ENCODE measurements at regions not wholly inside any gene's neighbourhood (a gene's known extent, or its start where the extent isn't known, plus 50 kb on each side); places are given as distances from the start of the nearest gene placed in this dataset.
A peak's percentile ranks its signal among the peaks of the same experiment; 100 is the strongest.

DNA sequence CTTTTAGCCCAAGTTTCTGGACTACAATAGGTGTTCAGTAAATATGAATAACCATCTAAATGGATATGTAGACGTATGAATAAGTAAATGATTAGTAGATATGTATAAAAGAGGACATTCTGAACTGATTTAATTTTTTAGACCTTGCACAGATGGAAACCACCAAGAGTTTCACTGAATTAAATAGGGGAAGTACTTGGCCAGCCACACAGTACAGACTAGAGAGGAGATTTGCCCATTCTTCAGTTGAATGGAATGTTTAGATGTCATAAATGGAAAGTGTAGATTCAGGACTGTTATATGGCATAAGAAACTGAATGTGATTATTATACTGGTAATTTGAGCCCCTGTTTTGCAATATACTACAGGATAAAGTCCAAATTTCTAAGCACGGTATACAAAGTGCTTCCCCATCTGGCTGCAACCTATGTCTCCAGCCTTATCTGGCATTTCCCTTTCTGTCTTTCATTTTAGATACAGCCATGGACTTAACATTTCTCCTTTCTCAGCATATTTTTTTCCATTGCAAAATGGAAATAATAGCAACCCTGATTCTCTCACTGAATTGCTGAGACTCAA, 137.8 kb upstream of the HS3ST1 start:
- no peak overlapping the region for H3K4me3 ChIP-seq (ENCODE audit: low read depth in 1 of 2, low read length in 2 of 2)
- no peaks in the 10 kb centered on the region for H3K36me3 ChIP-seq (ENCODE audit: control insufficient read depth in 1 of 2, insufficient read depth in 2 of 2, low read length in 2 of 2)
- no peak overlapping the region for H3K27ac ChIP-seq (ENCODE audit: low read length)
- H3K4me1 ChIP-seq (ENCODE audit: control insufficient read depth in 1 of 2, insufficient read depth in 2 of 2, low read length in 2 of 2) = no peaks in the 10 kb centered on the region
- H3K9me3 ChIP-seq (ENCODE audit: control insufficient read depth in 1 of 2, low read length in 2 of 2) = no peaks in the 10 kb centered on the region
- H3K27me3 ChIP-seq (ENCODE audit: low read depth, low read length) = no peaks in the 10 kb centered on the region

DNA sequence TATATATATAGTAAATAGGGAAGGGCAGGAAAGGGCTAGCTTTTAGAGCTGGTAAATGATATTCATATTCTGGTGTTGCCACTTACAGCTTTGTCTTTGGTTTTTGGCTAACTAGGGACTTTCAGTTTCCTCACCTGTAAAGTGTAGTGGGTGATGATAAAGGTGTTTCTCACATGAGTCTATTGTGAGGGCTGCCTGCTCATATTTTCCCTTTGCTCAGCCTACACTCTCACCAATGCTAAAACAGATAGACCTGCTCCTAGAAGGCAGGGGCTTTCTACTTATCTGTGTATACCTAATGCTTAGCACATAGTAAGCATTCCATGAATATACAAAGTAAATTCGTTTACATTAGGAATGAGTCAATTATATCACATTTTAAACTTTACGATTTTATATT, 137.2 kb upstream of the HS3ST1 start:
- Histone ChIP-seq H3K36me3 (ENCODE audit: control insufficient read depth in 1 of 2, insufficient read depth in 2 of 2, low read length in 2 of 2) (no peaks in the 10 kb centered on the region), H3K4me1 (ENCODE audit: control insufficient read depth in 1 of 2, insufficient read depth in 2 of 2, low read length in 2 of 2) (no peaks in the 10 kb centered on the region), H3K4me3 (ENCODE audit: low read depth in 1 of 2, low read length in 2 of 2) (no peak overlapping the region), H3K27ac (ENCODE audit: low read length) (no peak overlapping the region), H3K27me3 (ENCODE audit: low read depth, low read length) (no peaks in the 10 kb centered on the region), H3K9me3 (ENCODE audit: control insufficient read depth in 1 of 2, low read length in 2 of 2) (no peaks in the 10 kb centered on the region)

DNA sequence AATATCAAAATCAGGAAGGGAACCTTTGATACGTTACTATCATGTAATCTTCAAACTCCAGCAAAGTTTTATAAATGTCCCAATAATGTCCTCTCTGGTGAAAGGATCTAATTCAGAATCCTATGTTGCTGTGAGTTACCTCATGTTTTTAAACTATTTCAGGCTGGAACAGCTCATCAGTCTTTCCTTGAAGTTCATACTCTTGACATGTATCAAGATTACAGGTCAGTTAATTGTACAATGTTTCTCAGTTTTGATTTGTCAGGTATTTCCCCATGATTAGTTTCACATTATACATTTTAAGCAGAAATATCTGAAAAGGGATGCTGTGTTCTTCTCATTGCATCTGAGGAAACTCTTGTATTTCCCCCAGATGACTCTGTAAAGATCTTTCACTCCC, 136.5 kb upstream of the HS3ST1 start:
- H3K36me3 ChIP-seq (ENCODE audit: control insufficient read depth in 1 of 2, insufficient read depth in 2 of 2, low read length in 2 of 2) = no peaks in the 10 kb centered on the region
- H3K9me3 ChIP-seq (ENCODE audit: control insufficient read depth in 1 of 2, low read length in 2 of 2) = no peaks in the 10 kb centered on the region

DNA sequence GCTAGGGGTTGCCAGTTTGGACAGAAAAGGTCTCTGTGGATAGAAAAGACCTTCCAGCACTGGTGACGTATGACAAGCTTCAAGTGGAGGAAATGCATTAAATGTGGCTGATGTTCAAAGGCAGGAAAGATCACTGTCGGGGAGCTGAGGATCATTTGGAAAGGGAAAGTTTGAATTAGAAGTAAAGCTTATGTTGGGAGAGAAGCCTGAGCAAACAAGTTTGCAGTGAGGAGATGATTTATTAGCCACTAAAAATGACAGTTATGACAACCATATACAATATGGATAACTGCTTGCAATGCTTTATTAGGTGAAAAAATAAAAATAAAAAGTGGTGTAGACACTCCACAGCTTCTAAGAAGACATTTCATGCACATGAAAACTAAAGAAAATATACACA, 135.3 kb upstream of the HS3ST1 start:
- no peak overlapping the region for H3K4me3 ChIP-seq (ENCODE audit: low read depth in 1 of 2, low read length in 2 of 2)
- H3K4me1 ChIP-seq (ENCODE audit: control insufficient read depth in 1 of 2, insufficient read depth in 2 of 2, low read length in 2 of 2) = no peaks in the 10 kb centered on the region
- H3K27me3 ChIP-seq (ENCODE audit: low read depth, low read length) = no peaks in the 10 kb centered on the region
- H3K27ac ChIP-seq (ENCODE audit: low read length) = no peak overlapping the region
- no peaks in the 10 kb centered on the region for H3K36me3 ChIP-seq (ENCODE audit: control insufficient read depth in 1 of 2, insufficient read depth in 2 of 2, low read length in 2 of 2)
- no peaks in the 10 kb centered on the region for H3K9me3 ChIP-seq (ENCODE audit: control insufficient read depth in 1 of 2, low read length in 2 of 2)

More for the DNA sequence above, 136.5 kb upstream of the HS3ST1 start:
- Histone ChIP-seq H3K27ac (ENCODE audit: low read length) (no peak overlapping the region), H3K4me1 (ENCODE audit: control insufficient read depth in 1 of 2, insufficient read depth in 2 of 2, low read length in 2 of 2) (no peaks in the 10 kb centered on the region), H3K4me3 (ENCODE audit: low read depth in 1 of 2, low read length in 2 of 2) (no peak overlapping the region), H3K27me3 (ENCODE audit: low read depth, low read length) (no peaks in the 10 kb centered on the region)

DNA sequence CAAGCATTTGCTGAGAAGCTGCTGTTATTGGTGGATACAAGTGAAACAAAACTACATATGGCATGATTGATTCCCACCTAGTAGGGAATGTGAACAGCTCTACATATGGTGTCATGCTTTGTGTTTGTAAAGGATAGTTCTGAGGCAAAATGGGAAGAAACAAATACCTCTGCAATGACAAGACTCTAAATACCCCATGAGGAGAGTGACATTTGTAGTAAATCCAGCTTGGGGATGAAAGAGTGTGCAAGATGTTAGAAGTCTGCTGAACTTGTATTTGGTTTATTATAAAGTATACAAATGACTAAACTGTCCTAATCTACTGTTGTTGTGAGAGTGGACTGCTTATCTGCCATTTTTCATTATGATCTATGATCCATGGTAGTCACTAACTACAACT, 120.8 kb upstream of the HS3ST1 start:
- Histone ChIP-seq H3K4me3 (ENCODE audit: low read depth in 1 of 2, low read length in 2 of 2) (no peak overlapping the region), H3K36me3 (ENCODE audit: control insufficient read depth in 1 of 2, insufficient read depth in 2 of 2, low read length in 2 of 2) (no peaks in the 10 kb centered on the region), H3K27me3 (ENCODE audit: low read depth, low read length) (no peaks in the 10 kb centered on the region), H3K4me1 (ENCODE audit: control insufficient read depth in 1 of 2, insufficient read depth in 2 of 2, low read length in 2 of 2) (no peaks in the 10 kb centered on the region), H3K9me3 (ENCODE audit: control insufficient read depth in 1 of 2, low read length in 2 of 2) (no peaks in the 10 kb centered on the region), H3K27ac (ENCODE audit: low read length) (no peak overlapping the region)

DNA sequence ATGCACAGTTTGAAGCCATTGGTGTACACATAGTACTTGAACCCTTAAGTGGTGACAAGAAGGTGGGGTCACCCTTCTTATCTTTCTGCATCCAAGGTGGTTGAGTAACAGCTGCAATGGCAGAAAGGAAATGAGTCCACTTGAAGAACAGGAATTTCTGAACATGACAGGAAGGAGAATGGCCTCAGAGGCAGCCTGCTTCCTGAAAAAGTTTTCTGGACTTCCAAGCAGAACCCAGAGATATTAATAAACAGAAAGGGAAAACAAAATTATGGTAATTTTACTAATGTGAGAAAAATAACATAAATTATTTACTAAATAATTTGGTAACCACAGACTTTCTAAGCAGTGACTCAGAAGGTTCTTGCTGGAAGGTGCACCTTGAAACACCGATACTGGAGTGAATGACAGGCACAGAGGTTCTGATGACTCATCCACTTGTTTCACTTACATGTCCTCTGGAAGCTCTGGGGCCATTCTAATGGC, 119.9 kb upstream of the HS3ST1 start:
- H3K9me3 ChIP-seq (ENCODE audit: control insufficient read depth in 1 of 2, low read length in 2 of 2) = no peaks in the 10 kb centered on the region
- no peak overlapping the region for H3K27ac ChIP-seq (ENCODE audit: low read length)
- no peaks in the 10 kb centered on the region for H3K27me3 ChIP-seq (ENCODE audit: low read depth, low read length)
- no peak overlapping the region for H3K4me3 ChIP-seq (ENCODE audit: low read depth in 1 of 2, low read length in 2 of 2)
- H3K36me3 ChIP-seq (ENCODE audit: control insufficient read depth in 1 of 2, insufficient read depth in 2 of 2, low read length in 2 of 2) = no peaks in the 10 kb centered on the region
- no peaks in the 10 kb centered on the region for H3K4me1 ChIP-seq (ENCODE audit: control insufficient read depth in 1 of 2, insufficient read depth in 2 of 2, low read length in 2 of 2)

DNA sequence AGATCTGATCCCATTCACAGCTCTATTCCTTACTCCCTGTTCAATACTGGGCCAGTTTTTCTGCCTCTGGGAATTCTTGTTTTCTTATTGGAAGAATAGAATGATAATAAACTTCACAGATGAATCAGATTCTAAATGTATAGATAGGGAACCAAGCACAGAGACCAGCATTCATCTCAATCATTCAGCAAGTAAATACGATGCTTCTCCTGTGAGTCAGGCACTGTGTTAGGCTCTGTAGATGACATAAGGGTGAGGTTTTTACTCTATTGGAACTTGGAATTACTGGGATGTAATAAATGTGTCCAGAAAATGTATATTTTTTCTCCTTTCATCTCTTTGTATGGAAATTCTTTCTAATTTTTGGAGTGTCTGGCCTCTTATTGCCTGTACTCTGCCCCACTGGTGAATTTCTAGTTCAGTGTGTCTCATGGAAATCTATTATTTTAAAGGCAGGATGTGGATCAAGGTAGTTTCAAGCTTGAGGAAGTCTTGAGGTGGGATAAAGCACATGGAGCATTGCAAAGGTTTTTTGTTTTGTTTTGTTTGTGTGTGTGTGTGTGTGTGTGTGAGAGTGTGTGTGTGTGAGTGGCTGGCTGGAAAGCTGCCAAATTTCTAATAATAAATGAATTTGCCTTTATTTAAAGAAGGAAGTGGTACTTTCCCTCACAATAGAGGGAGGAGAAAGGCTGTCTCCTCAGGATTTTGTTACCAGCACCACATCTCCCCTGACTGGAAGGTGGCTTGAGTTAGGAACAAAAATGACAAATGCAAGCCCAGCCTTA, 117.9 kb upstream of the HS3ST1 start:
- Histone ChIP-seq H3K27ac (ENCODE audit: low read length) (no peak overlapping the region), H3K4me3 (ENCODE audit: low read depth in 1 of 2, low read length in 2 of 2) (no peak overlapping the region), H3K27me3 (ENCODE audit: low read depth, low read length) (no peaks in the 10 kb centered on the region), H3K9me3 (ENCODE audit: control insufficient read depth in 1 of 2, low read length in 2 of 2) (no peaks in the 10 kb centered on the region), H3K36me3 (ENCODE audit: control insufficient read depth in 1 of 2, insufficient read depth in 2 of 2, low read length in 2 of 2) (no peaks in the 10 kb centered on the region), H3K4me1 (ENCODE audit: control insufficient read depth in 1 of 2, insufficient read depth in 2 of 2, low read length in 2 of 2) (peaks cover 0 to 5% of the 10 kb centered on the region in 2 donors)

DNA sequence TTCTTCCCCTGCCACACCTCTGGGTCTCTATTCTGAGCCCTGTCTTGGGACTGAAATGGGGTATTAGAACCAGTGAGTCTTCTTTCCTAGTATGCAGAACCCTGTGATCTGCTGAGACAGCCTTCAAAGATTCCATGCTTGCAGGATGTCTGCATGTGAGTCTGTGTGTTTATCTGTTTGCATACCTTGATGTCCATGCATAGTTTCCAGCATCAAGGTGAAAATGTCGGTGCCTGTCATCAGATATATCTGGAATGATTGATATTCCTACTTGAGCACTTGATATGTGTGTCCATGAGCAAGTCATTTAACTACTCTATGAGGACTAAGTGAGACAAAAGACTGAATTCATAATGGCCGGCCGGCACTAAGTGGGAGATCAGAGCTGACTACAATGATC, 117.0 kb upstream of the HS3ST1 start:
- Histone ChIP-seq H3K9me3 (ENCODE audit: control insufficient read depth in 1 of 2, low read length in 2 of 2) (no peaks in the 10 kb centered on the region), H3K27me3 (ENCODE audit: low read depth, low read length) (no peaks in the 10 kb centered on the region), H3K27ac (ENCODE audit: low read length) (no peak overlapping the region), H3K4me1 (ENCODE audit: control insufficient read depth in 1 of 2, insufficient read depth in 2 of 2, low read length in 2 of 2) (peaks cover 0 to 5% of the 10 kb centered on the region in 2 donors), H3K36me3 (ENCODE audit: control insufficient read depth in 1 of 2, insufficient read depth in 2 of 2, low read length in 2 of 2) (no peaks in the 10 kb centered on the region), H3K4me3 (ENCODE audit: low read depth in 1 of 2, low read length in 2 of 2) (no peak overlapping the region)

DNA sequence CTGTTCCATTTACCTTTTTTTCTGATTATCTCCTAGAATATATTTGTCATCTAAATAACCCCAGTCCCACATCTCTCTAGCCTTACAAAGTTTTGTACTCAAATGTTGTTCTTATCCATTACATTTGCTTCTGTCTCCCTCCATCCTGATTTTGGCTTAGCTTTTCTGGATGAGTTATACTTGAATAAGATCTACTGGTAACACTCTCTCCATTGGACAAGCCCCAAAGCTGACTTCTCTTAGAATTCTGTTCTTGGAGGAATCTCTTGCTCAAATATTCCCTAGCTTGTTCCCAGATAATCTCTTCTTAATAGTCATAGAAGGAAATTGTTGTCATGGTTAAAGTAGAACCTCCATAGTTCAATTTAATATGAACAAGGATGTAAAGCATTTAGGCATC, 115.5 kb upstream of the HS3ST1 start:
- Histone ChIP-seq H3K36me3 (ENCODE audit: control insufficient read depth in 1 of 2, insufficient read depth in 2 of 2, low read length in 2 of 2) (no peaks in the 10 kb centered on the region), H3K4me3 (ENCODE audit: low read depth in 1 of 2, low read length in 2 of 2) (no peak overlapping the region), H3K27me3 (ENCODE audit: low read depth, low read length) (no peaks in the 10 kb centered on the region), H3K9me3 (ENCODE audit: control insufficient read depth in 1 of 2, low read length in 2 of 2) (no peaks in the 10 kb centered on the region), H3K27ac (ENCODE audit: low read length) (peak overlapping the region; percentile 24), H3K4me1 (ENCODE audit: control insufficient read depth in 1 of 2, insufficient read depth in 2 of 2, low read length in 2 of 2) (peaks cover 0 to 5% of the 10 kb centered on the region in 2 donors)

DNA sequence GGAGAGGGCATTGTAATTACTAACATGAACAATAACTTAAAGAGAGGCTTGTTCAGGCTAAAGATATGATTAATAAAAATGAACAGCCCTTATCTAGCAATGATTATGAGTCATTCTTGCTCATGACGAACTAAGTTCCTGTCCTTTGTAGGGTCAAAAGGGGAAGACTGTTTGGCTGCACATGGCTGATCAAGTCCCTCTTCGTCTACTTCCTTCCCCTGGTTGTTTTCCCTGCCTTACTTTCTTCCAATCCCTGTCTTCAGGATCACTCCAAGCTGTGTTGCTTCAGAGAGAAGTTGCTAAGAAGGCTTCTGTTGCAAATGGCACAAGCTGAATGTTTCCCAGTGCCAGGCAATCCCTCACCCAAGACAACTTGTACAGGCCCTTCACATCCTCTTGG, 115.0 kb upstream of the HS3ST1 start:
- Histone ChIP-seq H3K36me3 (ENCODE audit: control insufficient read depth in 1 of 2, insufficient read depth in 2 of 2, low read length in 2 of 2) (no peaks in the 10 kb centered on the region), H3K4me1 (ENCODE audit: control insufficient read depth in 1 of 2, insufficient read depth in 2 of 2, low read length in 2 of 2) (peaks cover 0 to 5% of the 10 kb centered on the region in 2 donors), H3K9me3 (ENCODE audit: control insufficient read depth in 1 of 2, low read length in 2 of 2) (no peaks in the 10 kb centered on the region), H3K4me3 (ENCODE audit: low read depth in 1 of 2, low read length in 2 of 2) (no peak overlapping the region), H3K27ac (ENCODE audit: low read length) (peak overlapping the region; percentile 24), H3K27me3 (ENCODE audit: low read depth, low read length) (no peaks in the 10 kb centered on the region)

DNA sequence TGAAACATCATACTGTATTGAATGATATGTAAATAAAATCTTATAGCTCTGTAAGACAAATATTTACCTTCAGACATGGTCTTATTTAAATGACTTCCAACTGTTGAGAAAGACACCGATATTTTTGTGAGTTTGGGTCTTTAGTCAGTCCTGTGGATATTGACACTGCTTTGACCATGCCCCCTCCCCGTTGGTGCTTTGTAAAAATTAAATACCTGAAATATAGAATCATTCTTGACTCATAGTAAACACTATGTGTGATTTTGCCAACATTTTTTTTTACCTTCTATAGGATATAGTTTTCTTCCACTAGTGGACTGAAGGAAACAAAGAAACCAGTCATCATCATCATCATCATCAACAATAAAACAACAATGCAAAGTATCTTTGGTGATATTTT, 114.3 kb upstream of the HS3ST1 start:
- Histone ChIP-seq H3K4me3 (ENCODE audit: low read depth in 1 of 2, low read length in 2 of 2) (no peak overlapping the region), H3K36me3 (ENCODE audit: control insufficient read depth in 1 of 2, insufficient read depth in 2 of 2, low read length in 2 of 2) (no peaks in the 10 kb centered on the region), H3K4me1 (ENCODE audit: control insufficient read depth in 1 of 2, insufficient read depth in 2 of 2, low read length in 2 of 2) (peaks cover 0 to 5% of the 10 kb centered on the region in 2 donors), H3K27me3 (ENCODE audit: low read depth, low read length) (no peaks in the 10 kb centered on the region), H3K27ac (ENCODE audit: low read length) (no peak overlapping the region), H3K9me3 (ENCODE audit: control insufficient read depth in 1 of 2, low read length in 2 of 2) (no peaks in the 10 kb centered on the region)

DNA sequence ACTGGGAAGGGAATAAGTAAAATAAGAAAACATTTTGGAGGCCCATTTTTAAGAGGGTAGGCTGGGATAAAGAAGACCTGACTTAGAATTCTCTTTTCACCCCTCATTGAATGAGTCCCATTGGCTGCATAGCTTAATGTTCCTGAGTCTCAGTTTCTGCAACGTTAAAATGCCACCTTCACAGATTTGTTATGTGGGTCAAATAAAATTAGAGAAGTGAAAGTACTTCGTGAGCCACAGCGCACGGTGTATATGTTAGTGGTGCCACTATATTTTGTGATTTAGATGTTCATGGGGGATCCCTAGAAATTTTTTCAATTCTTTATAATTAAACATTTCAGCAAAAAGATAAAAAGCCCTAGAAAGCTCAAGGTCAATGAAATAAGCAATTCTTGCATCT, 109.2 kb upstream of the HS3ST1 start:
- no peak overlapping the region for H3K4me3 ChIP-seq (ENCODE audit: low read depth in 1 of 2, low read length in 2 of 2)
- no peak overlapping the region for H3K27ac ChIP-seq (ENCODE audit: low read length)
- H3K36me3 ChIP-seq (ENCODE audit: control insufficient read depth in 1 of 2, insufficient read depth in 2 of 2, low read length in 2 of 2) = no peaks in the 10 kb centered on the region
- no peaks in the 10 kb centered on the region for H3K27me3 ChIP-seq (ENCODE audit: low read depth, low read length)
- H3K9me3 ChIP-seq (ENCODE audit: control insufficient read depth in 1 of 2, low read length in 2 of 2) = no peaks in the 10 kb centered on the region
- H3K4me1 ChIP-seq (ENCODE audit: control insufficient read depth in 1 of 2, insufficient read depth in 2 of 2, low read length in 2 of 2) = no peaks in the 10 kb centered on the region
